Hepatocyte (in vitro differentiated cells): ENCODE measurements at regions not wholly inside any gene's neighbourhood (a gene's known extent, or its start where the extent isn't known, plus 50 kb on each side); places are given as distances from the start of the nearest gene placed in this dataset.

Source experiments
- CTCF ChIP-seq: fragments of 200-600 bp; sonication (generic); IDR thresholded peaks from 2 replicates; pipeline ENCODE4 v1.5.1; 2016; ENCODE audit warnings: antibody characterized with exemption, mild to moderate bottlenecking; ENCODE audit not compliant: poor library complexity
- EZH2 ChIP-seq: fragments of 200-600 bp; sonication (generic); IDR thresholded peaks from 2 replicates; pipeline ENCODE4 v1.6.1; 2016; ENCODE audit warnings: antibody characterized with exemption, mild to moderate bottlenecking, borderline replicate concordance

- TF ChIP-seq CTCF, result no peak
- no peak for TF ChIP-seq EZH2
Measured at GRCh38 chr6:105645156-105645555, 242.3 kb upstream of the PREP start.
